Immature natural killer cell (primary cell): ENCODE measurements at regions not wholly inside any gene's neighbourhood (a gene's known extent, or its start where the extent isn't known, plus 50 kb on each side); places are given as distances from the start of the nearest gene placed in this dataset.

Source experiments
- DNase-seq, 3 donors: peaks; one replicate each; pipeline ENCODE4 v3.0.0; 2022; ENCODE audit warnings: mixed read lengths in 1 of 3
- H3K27ac Mint-ChIP-seq, 6 donors: one replicate each; pipeline ENCODE4 v1.8.0; 2020; ENCODE audit warnings: mixed read lengths in 6 of 6, mild to moderate bottlenecking in 5 of 6, inconsistent platforms in 4 of 6, moderate library complexity in 3 of 6
- H3K27me3 Mint-ChIP-seq, 3 donors: one replicate each; pipeline ENCODE4 v1.8.0; 2020 to 2021; ENCODE audit warnings: low read depth in 3 of 3, mild to moderate bottlenecking in 3 of 3, mixed read lengths in 3 of 3, moderate library complexity in 3 of 3, inconsistent platforms in 1 of 3
- H3K36me3 Mint-ChIP-seq, 3 donors: one replicate each; pipeline ENCODE4 v1.8.0; 2020; ENCODE audit warnings: mixed read lengths in 3 of 3, inconsistent platforms in 2 of 3, mild to moderate bottlenecking in 2 of 3
- H3K4me1 Mint-ChIP-seq, 2 donors: one replicate each; pipeline ENCODE4 v1.8.0; 2020; ENCODE audit warnings: inconsistent platforms in 2 of 2, mild to moderate bottlenecking in 2 of 2, mixed read lengths in 2 of 2, moderate library complexity in 1 of 2
- H3K4me3 Mint-ChIP-seq, 5 donors: one replicate each; pipeline ENCODE4 v1.8.0; 2020; ENCODE audit warnings: mild to moderate bottlenecking in 5 of 5, mixed read lengths in 5 of 5, inconsistent platforms in 3 of 5, moderate library complexity in 3 of 5
- H3K9me3 Mint-ChIP-seq, 6 donors: one replicate each; pipeline ENCODE4 v1.8.0; 2020; ENCODE audit warnings: mild to moderate bottlenecking in 6 of 6, mixed read lengths in 6 of 6, inconsistent platforms in 4 of 6, moderate library complexity in 3 of 6

DNA sequence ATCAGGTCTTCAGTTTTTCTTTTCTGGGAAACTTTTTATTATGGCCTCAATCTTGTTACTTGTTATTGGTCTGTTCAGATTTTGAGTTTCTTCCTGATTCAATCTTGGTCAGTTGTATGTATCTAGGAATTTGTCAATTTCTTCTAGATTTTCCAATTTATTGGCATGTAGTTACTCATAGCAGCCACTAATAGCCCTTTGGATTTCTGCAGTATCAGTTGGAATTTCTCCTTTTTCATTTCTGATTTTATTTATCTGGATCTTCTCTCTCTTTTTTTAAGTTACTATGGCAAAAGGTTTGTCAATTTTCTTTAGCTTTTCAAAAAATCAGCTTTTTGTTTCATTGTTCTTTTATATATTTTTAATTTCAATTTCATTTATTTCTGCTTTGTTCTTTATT, 419.6 kb upstream of the KIRREL3 start:
- DNase-seq = no peak
- peaks cover 0 to 13% (median 4%) of the 10 kb centered on the region in 6 donors for H3K9me3 Mint-ChIP-seq
- no peak overlapping the region for H3K27ac Mint-ChIP-seq
- no peaks in the 10 kb centered on the region for H3K4me1 Mint-ChIP-seq
- no peak overlapping the region for H3K4me3 Mint-ChIP-seq
- no peaks in the 10 kb centered on the region for H3K36me3 Mint-ChIP-seq
- H3K27me3 Mint-ChIP-seq = peaks cover 0 to 6% (median 2%) of the 10 kb centered on the region in 3 donors

DNA sequence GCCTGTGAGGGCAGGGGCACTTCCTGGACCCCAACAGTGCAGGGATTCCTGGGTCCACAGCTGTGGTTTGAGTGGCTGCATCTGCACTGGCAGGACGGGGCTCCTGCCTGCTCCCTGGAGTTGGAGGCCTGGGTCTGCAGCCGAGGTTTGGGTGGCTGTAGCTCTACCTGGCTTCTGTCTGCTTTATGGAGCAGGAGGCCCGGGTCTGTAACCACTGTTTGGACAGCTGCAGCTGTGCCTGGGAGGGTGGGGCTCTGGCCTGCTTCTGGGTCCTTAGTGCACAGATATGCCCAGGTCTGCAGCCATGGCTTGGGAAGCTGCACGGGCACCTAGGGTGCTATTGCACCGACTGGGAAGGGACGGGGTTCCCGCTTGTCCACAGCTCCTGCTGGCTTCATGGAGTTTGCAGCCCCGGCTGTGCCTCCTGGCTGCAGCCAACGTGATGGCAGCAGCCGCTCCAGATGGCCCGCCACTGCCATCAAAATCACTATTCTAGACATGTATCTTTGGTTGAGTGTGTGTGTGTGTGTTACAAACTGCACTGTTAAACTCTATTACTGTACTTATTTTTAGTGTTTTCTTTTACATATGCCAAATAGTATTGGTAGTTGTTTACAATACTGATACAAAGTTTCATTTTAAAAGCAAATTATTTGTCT, 412.3 kb upstream of the KIRREL3 start:
- H3K4me1 Mint-ChIP-seq = no peaks in the 10 kb centered on the region
- H3K4me3 Mint-ChIP-seq = no peak overlapping the region
- no peak overlapping the region for H3K27ac Mint-ChIP-seq
- DNase-seq = no peak
- H3K36me3 Mint-ChIP-seq = no peaks in the 10 kb centered on the region
- H3K9me3 Mint-ChIP-seq = peaks cover 4 to 20% (median 10%) of the 10 kb centered on the region in 6 donors
- peaks cover 0 to 4% (median 0%) of the 10 kb centered on the region in 3 donors for H3K27me3 Mint-ChIP-seq

DNA sequence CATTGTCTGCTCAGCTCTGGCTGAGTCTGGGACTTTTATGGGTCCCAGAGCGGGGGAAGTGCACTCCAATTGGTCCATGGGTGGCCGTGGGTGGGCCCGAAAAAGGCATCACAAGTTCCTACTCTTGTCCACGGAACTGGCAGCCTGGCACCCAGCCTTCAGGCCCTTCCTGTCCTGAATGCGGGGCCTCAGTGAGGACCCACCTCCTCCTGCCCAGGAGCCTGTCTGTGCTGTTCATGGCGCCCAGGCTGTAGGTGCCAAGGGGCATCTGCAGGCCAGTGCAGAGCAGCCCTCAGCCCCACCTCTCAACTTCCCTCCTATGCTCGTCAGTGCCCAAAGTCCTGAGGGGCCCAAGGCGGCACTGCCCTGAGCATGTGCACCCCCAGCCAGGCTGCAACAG, 411.7 kb upstream of the KIRREL3 start:
- H3K4me3 Mint-ChIP-seq = no peak overlapping the region
- H3K36me3 Mint-ChIP-seq = no peaks in the 10 kb centered on the region
- no peaks in the 10 kb centered on the region for H3K4me1 Mint-ChIP-seq
- H3K27ac Mint-ChIP-seq = no peak overlapping the region
- H3K9me3 Mint-ChIP-seq = peaks cover 4 to 20% (median 11%) of the 10 kb centered on the region in 6 donors
- DNase-seq = no peak
- H3K27me3 Mint-ChIP-seq = peaks cover 0 to 4% (median 0%) of the 10 kb centered on the region in 3 donors

DNA sequence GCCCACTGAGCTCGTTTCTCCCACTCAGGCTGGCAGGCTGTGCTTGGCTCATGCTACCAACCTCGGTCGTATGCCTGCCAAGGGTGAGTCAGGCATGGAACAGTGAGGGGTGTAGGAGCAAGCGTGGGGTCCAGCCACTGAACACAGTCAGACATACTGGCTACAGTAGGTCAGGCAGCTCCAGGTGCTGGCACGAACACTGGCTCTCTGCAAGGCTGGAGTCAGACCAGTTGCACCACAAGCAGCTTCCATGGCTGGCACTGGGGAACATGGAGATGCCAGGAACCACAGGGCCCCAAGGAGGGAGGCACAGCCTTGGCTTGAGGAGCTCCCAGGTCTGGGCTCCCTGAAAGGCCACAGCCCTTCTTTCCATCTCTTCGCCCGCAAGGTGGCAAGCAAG, 410.7 kb upstream of the KIRREL3 start:
- DNase-seq = no peak
- no peaks in the 10 kb centered on the region for H3K36me3 Mint-ChIP-seq
- no peaks in the 10 kb centered on the region for H3K27me3 Mint-ChIP-seq
- H3K9me3 Mint-ChIP-seq = peaks cover 2 to 20% (median 9%) of the 10 kb centered on the region in 6 donors
- no peak overlapping the region for H3K4me3 Mint-ChIP-seq
- no peaks in the 10 kb centered on the region for H3K4me1 Mint-ChIP-seq
- no peak overlapping the region for H3K27ac Mint-ChIP-seq

DNA sequence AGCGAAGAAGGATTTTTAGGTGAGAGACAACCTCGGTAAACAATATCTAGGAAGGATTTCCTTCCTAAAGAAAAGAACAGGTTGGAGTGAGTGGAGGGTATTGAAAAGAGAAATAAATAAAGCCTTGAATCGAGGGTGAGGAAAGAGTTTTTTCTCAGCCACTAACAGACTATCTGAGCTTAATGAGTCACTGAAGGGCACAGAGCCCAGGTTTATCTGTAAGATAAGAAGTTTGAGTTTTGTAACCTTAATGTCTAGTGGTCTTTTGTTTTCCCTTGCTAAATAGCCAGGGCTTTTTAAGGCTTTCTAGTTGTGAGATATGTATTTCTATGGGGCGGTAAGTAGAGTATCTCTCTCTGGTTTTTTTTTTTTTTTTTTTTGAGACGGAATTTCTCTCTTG, 394.5 kb upstream of the KIRREL3 start:
- no peak overlapping the region for H3K4me3 Mint-ChIP-seq
- no peak overlapping the region for H3K27ac Mint-ChIP-seq
- H3K4me1 Mint-ChIP-seq = no peaks in the 10 kb centered on the region
- peaks cover 0 to 14% (median 2%) of the 10 kb centered on the region in 6 donors for H3K9me3 Mint-ChIP-seq
- H3K36me3 Mint-ChIP-seq = no peaks in the 10 kb centered on the region
- H3K27me3 Mint-ChIP-seq = peaks cover 0 to 2% (median 1%) of the 10 kb centered on the region in 3 donors
- no peak for DNase-seq

DNA sequence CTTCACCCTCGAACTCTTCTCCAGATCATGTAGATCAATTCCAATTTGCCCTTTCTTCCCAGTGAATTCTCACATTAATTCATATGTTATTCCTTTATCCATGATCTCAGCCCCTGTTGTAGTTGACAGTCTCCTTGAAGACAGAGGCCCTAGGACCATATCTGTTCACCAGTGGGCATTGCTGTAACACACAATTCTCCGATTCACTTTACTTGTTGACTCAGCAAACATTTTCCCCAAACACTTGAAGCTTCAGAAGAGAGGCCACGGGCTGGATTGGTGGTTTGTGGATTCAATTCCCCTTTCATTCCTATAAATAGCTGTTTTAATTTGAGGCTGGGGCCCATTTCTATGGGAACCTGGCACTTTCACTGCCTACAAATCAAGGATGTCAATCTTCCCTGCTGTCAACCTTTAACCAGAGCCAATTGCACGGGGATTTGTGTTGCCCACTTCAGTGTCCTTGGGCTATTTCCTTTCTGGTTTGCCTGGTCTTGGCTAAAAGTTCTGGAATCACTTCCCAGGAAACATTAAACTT, 393.0 kb upstream of the KIRREL3 start:
- Mint-ChIP-seq H3K27me3 (peaks cover 0 to 2% (median 2%) of the 10 kb centered on the region in 3 donors), H3K4me1 (no peaks in the 10 kb centered on the region), H3K36me3 (no peaks in the 10 kb centered on the region), H3K9me3 (peaks cover 0 to 11% (median 1%) of the 10 kb centered on the region in 6 donors), H3K27ac (no peak overlapping the region), H3K4me3 (no peak overlapping the region)
- no peak for DNase-seq

DNA sequence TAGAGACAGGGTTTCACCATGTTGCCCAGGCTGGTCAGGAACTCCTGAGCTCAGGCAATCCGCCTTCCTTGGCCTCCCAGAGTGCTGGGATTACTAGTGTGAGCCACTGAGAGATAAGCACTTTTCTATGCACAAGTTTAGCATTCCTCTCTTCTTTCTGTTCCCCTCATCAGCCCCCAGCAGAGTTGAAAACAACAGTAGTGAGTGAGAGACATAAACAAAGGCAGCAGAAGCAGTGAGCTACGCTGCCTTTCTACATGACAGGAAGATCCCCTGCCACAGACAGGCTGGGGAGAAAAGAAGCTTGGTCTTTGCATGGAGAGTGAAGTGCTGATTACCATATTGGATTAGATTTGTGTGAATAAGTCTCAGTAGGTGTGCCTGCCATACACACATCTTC, 392.0 kb upstream of the KIRREL3 start:
- H3K27ac Mint-ChIP-seq = no peak overlapping the region

DNA sequence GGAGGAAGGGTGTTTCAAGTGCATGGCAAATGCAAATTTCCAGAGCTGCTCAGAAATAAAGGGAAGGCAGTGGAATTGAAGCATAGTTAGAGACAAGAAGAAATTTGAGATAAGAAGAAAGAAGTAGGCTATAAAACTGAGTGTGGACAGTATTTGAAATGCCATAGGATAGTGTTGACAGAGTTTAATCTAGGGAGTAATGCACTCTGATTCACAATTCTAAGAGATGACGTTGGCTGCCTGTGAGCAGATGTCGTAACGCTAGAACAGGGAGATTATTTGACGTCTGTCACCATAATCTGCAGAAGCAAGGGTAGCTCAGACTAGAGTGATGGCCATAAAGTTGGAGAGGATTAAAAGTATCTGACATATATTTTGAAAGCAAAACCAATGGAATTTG, 389.9 kb upstream of the KIRREL3 start:
- Mint-ChIP-seq H3K4me3 (no peak overlapping the region), H3K36me3 (no peaks in the 10 kb centered on the region), H3K27ac (no peak overlapping the region), H3K27me3 (peaks cover 0 to 2% (median 2%) of the 10 kb centered on the region in 3 donors), H3K4me1 (no peaks in the 10 kb centered on the region), H3K9me3 (peaks cover 0 to 11% (median 1%) of the 10 kb centered on the region in 6 donors)
- no peak for DNase-seq

More for the DNA sequence above, 392.0 kb upstream of the KIRREL3 start:
- peaks cover 0 to 2% (median 2%) of the 10 kb centered on the region in 3 donors for H3K27me3 Mint-ChIP-seq
- H3K4me3 Mint-ChIP-seq = no peak overlapping the region
- no peaks in the 10 kb centered on the region for H3K36me3 Mint-ChIP-seq
- peaks cover 0 to 11% (median 1%) of the 10 kb centered on the region in 6 donors for H3K9me3 Mint-ChIP-seq
- no peak for DNase-seq
- no peaks in the 10 kb centered on the region for H3K4me1 Mint-ChIP-seq

DNA sequence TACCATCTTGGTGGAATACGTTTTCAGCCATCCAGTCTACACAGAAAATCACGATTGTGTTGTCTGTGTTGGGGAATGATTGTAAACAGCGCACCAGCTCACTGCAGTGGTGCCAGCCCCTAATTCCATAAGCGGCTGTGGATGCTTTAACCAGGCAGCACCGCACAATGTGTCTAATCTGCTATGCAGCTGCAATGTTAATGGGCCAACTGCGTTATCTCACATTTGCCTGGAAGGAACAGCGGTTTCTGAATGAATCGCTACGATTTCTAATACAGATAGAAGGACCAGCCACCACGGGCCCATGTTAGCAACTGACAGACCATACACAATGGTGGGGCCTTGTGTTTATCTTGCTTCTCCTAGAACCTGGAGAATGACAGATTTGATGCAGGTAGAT, 384.5 kb upstream of the KIRREL3 start:
- Mint-ChIP-seq H3K36me3 (no peaks in the 10 kb centered on the region), H3K27ac (no peak overlapping the region), H3K4me1 (no peaks in the 10 kb centered on the region), H3K27me3 (peaks cover 0 to 4% (median 1%) of the 10 kb centered on the region in 3 donors), H3K9me3 (peaks cover 0 to 2% (median 0%) of the 10 kb centered on the region in 6 donors), H3K4me3 (no peak overlapping the region)
- no peak for DNase-seq

DNA sequence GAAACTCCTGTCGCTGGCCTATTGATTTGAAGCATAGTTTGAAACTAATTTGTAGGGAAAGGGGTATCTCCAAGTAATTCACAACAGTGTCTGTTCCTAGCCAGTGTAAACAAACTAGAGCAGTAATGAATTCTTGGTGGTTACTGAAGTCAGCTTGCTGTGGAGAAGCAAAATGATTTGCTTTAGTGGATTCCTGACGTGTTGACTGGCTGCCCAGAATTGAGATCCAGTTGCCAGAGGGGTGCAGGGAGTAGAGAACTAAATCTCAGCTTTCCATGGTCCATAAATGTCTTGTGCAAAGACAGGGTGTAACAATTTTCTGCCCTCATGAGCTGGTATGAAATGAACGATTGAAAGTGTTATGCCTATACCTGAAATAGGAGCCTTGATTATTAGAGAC, 382.5 kb upstream of the KIRREL3 start:
- no peak overlapping the region for H3K4me3 Mint-ChIP-seq
- H3K27ac Mint-ChIP-seq = no peak overlapping the region
- H3K36me3 Mint-ChIP-seq = no peaks in the 10 kb centered on the region
- DNase-seq = no peak
- H3K27me3 Mint-ChIP-seq = peaks cover 0 to 2% (median 1%) of the 10 kb centered on the region in 3 donors
- H3K4me1 Mint-ChIP-seq = no peaks in the 10 kb centered on the region
- peaks cover 0 to 6% (median 0%) of the 10 kb centered on the region in 6 donors for H3K9me3 Mint-ChIP-seq

DNA sequence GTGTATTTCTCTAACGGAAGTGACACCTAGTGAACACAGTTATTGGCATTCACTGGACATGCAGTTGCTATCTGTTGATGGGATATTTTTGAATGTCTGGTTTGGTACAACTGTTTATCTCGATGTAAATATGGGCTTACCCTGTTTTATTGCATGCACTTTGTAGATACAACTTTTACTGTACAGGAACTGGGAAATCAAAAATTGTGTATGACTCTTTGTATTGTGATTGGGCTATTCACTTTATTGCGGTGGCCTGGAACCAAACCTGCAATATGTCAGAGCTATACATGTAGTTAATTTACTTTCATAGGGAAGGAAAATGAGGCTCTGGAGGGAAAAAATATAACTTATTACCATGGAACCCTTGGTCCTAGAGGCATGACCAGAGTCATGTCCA, 380.7 kb upstream of the KIRREL3 start:
- peaks cover 1 to 5% (median 2%) of the 10 kb centered on the region in 3 donors for H3K27me3 Mint-ChIP-seq
- H3K9me3 Mint-ChIP-seq = peaks cover 0 to 11% (median 0%) of the 10 kb centered on the region in 6 donors
- no peaks in the 10 kb centered on the region for H3K4me1 Mint-ChIP-seq
- no peaks in the 10 kb centered on the region for H3K36me3 Mint-ChIP-seq
- H3K4me3 Mint-ChIP-seq = no peak overlapping the region
- DNase-seq = no peak
- H3K27ac Mint-ChIP-seq = no peak overlapping the region

DNA sequence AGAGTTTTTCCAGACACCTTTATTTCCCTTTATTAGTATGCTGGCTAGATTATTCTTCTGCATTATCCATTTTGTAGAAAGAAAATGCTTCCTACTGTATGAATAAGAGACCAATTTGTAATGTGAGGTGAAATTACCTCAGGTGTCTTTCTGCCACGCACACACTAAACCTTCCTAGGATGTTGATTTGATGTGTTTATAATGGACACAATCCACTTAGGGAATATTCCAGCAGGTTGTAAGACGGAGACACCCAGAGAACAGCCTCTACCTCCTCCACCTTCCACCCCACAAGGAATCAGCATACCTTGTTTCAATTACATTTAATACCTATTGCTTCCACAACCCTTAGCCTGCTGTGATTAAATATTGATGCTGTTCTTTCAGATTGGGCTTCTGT, 379.1 kb upstream of the KIRREL3 start:
- peaks cover 1 to 5% (median 2%) of the 10 kb centered on the region in 3 donors for H3K27me3 Mint-ChIP-seq
- DNase-seq = no peak
- H3K36me3 Mint-ChIP-seq = no peaks in the 10 kb centered on the region
- no peak overlapping the region for H3K4me3 Mint-ChIP-seq
- H3K27ac Mint-ChIP-seq = no peak overlapping the region
- no peaks in the 10 kb centered on the region for H3K4me1 Mint-ChIP-seq
- peaks cover 0 to 10% (median 0%) of the 10 kb centered on the region in 6 donors for H3K9me3 Mint-ChIP-seq

DNA sequence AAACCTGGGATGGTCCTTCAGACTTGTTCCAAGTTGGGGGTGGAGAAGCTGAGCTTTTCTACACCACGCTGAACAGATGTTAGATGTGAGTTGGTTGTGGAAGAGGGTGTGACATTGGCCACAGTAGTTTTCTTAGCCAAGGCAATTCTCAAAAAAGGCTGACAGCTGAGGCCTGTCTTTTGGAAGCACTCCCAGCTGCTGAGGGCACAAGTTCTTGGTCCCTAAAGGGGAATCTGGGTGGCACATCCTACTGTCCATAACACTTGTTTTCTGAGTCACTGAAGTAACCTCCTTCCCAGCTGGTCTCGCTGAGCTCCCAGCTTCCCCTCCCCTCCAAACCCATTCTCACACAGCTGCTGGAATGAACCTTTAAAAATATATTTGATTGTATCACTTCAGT, 375.7 kb upstream of the KIRREL3 start:
- H3K36me3 Mint-ChIP-seq = no peaks in the 10 kb centered on the region
- peaks cover 0 to 5% (median 0%) of the 10 kb centered on the region in 3 donors for H3K27me3 Mint-ChIP-seq
- DNase-seq = no peak
- H3K4me3 Mint-ChIP-seq = no peak overlapping the region
- H3K9me3 Mint-ChIP-seq = peaks cover 0 to 12% (median 0%) of the 10 kb centered on the region in 6 donors
- no peak overlapping the region for H3K27ac Mint-ChIP-seq
- H3K4me1 Mint-ChIP-seq = no peaks in the 10 kb centered on the region

DNA sequence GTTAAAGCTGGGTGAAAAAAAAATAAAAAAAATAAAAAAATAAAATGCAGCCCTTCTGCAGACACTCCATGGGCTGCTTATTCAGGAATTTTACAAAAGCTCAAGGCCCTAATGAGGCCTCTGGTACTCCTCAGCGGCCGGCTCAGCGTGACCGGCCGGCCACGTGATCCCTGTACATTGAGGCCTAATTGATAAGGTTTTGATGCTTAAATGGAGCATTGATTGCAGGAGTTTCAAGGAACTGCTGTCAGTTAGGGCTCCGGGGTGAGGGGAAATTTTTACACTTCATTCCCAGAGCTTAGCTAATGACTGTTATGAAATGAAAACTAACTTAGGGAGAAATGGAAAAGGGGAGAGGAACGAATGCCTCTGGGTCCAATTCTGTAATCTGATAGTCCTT, 368.8 kb upstream of the KIRREL3 start:
- no peaks in the 10 kb centered on the region for H3K36me3 Mint-ChIP-seq
- peaks cover 0 to 2% (median 0%) of the 10 kb centered on the region in 6 donors for H3K9me3 Mint-ChIP-seq
- DNase-seq = no peak
- no peaks in the 10 kb centered on the region for H3K4me1 Mint-ChIP-seq
- no peaks in the 10 kb centered on the region for H3K27me3 Mint-ChIP-seq
- no peak overlapping the region for H3K4me3 Mint-ChIP-seq
- H3K27ac Mint-ChIP-seq = no peak overlapping the region
